Loucy (cell line): ENCODE measurements at regions not wholly inside any gene's neighbourhood (a gene's known extent, or its start where the extent isn't known, plus 50 kb on each side); places are given as distances from the start of the nearest gene placed in this dataset.

Source experiments
- H2AFZ ChIP-seq: fragments of 200-600 bp; sonication (generic); 2 replicates; pipeline ENCODE4 v1.6.0; 2016; ENCODE audit warnings: antibody characterized with exemption, mild to moderate bottlenecking, low read length, moderate library complexity
- H3F3A ChIP-seq: fragments of 200-600 bp; 2 replicates; pipeline ENCODE4 v1.6.0; 2016; ENCODE audit warnings: antibody characterized with exemption, low read depth, mild to moderate bottlenecking
- H3K27me3 ChIP-seq: fragments of 200-600 bp; sonication (generic); 2 replicates; pipeline ENCODE4 v1.6.1; 2014; ENCODE audit warnings: low read length, mild to moderate bottlenecking; ENCODE audit not compliant: insufficient read depth, poor library complexity, severe bottlenecking
- H3K36me3 ChIP-seq: fragments of 200-600 bp; sonication (generic); 2 replicates; pipeline ENCODE4 v1.6.1; 2016; ENCODE audit warnings: low read length; ENCODE audit not compliant: insufficient read depth
- H3K4me1 ChIP-seq: fragments of 200-600 bp; sonication (generic); 2 replicates; pipeline ENCODE4 v1.5.1; 2014; ENCODE audit warnings: low read length, mild to moderate bottlenecking; ENCODE audit not compliant: insufficient read depth, poor library complexity, severe bottlenecking
- H3K4me2 ChIP-seq: fragments of 200-600 bp; sonication (generic); 2 replicates; pipeline ENCODE4 v1.6.0; 2014; ENCODE audit warnings: antibody characterized with exemption, low read length, low read depth, mild to moderate bottlenecking; ENCODE audit not compliant: poor library complexity, severe bottlenecking
- H3K4me3 ChIP-seq: fragments of 200-600 bp; sonication (generic); 2 replicates; pipeline ENCODE4 v1.5.1; 2014; ENCODE audit warnings: low read length, mild to moderate bottlenecking, mixed read lengths; ENCODE audit not compliant: poor library complexity, severe bottlenecking
- H3K79me2 ChIP-seq: fragments of 200-600 bp; sonication (generic); 2 replicates; pipeline ENCODE4 v1.6.1; 2014; ENCODE audit warnings: low read length; ENCODE audit not compliant: insufficient read depth
- H3K9ac ChIP-seq: fragments of 200-600 bp; sonication (generic); 2 replicates; pipeline ENCODE4 v1.6.0; 2014; ENCODE audit warnings: mild to moderate bottlenecking, low read depth, low read length, moderate library complexity; ENCODE audit not compliant: poor library complexity, severe bottlenecking
- H3K9me2 ChIP-seq: fragments of 200-600 bp; sonication (generic); replicated peaks from 2 replicates; pipeline ENCODE4 v1.6.1; 2016; ENCODE audit warnings: low read depth, low read length, mixed read lengths
- H3K9me3 ChIP-seq: fragments of 200-600 bp; sonication (generic); 2 replicates; pipeline ENCODE4 v1.6.1; 2014; ENCODE audit warnings: mild to moderate bottlenecking, antibody characterized with exemption, low read length, low read depth; ENCODE audit not compliant: insufficient read depth
- H4K20me1 ChIP-seq: fragments of 200-600 bp; sonication (generic); 2 replicates; pipeline ENCODE4 v1.6.0; 2014; ENCODE audit warnings: antibody characterized with exemption, low read length, mild to moderate bottlenecking; ENCODE audit not compliant: insufficient read depth, poor library complexity, severe bottlenecking
- EZH2phosphoT487 ChIP-seq: fragments of 200-600 bp; IDR thresholded peaks from 2 replicates; pipeline ENCODE4 v1.6.1; 2018; ENCODE audit warnings: antibody characterized with exemption, mild to moderate bottlenecking, moderate library complexity, borderline replicate concordance
- TF ChIP-seq, protein P1 (sequence below): fragments of 200-600 bp; sonication (generic); conservative IDR thresholded peaks from 2 replicates; pipeline ENCODE4 v1.5.1; 2014; ENCODE audit warnings: mild to moderate bottlenecking, antibody characterized with exemption, low read length

DNA sequence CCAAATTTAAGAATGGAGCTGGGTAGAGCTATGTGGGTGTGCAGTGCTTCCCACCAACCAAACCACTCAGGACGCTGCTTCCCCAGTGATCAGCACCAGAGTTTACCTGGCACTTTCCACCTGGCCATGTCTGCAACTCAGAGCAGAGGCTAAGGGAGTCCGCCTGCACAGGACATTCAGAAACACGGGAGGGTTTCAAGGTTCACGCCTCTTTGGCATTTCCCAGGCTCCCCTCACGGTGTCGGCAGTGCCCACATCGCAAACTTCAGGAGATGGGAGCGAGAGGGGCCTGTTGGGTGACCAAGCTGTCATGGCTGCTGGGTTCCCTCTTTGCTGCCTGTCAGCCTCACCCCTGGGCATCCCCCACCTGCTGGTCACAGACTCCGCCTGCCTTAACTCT, 161.5 kb downstream of the NXNL2 start:
- Histone ChIP-seq H3K9me3 (no peaks in the 10 kb centered on the region), H4K20me1 (no peaks in the 10 kb centered on the region), H3F3A (no peaks in the 10 kb centered on the region), H3K4me1 (no peaks in the 10 kb centered on the region), H3K36me3 (no peaks in the 10 kb centered on the region), H3K9ac (no peak overlapping the region), H3K9me2 (no peaks in the 10 kb centered on the region), H3K4me2 (no peak overlapping the region), H3K4me3 (no peak overlapping the region), H3K79me2 (no peaks in the 10 kb centered on the region), H2AFZ (no peak overlapping the region), H3K27me3 (no peaks in the 10 kb centered on the region)
- TF ChIP-seq, protein P1, sequence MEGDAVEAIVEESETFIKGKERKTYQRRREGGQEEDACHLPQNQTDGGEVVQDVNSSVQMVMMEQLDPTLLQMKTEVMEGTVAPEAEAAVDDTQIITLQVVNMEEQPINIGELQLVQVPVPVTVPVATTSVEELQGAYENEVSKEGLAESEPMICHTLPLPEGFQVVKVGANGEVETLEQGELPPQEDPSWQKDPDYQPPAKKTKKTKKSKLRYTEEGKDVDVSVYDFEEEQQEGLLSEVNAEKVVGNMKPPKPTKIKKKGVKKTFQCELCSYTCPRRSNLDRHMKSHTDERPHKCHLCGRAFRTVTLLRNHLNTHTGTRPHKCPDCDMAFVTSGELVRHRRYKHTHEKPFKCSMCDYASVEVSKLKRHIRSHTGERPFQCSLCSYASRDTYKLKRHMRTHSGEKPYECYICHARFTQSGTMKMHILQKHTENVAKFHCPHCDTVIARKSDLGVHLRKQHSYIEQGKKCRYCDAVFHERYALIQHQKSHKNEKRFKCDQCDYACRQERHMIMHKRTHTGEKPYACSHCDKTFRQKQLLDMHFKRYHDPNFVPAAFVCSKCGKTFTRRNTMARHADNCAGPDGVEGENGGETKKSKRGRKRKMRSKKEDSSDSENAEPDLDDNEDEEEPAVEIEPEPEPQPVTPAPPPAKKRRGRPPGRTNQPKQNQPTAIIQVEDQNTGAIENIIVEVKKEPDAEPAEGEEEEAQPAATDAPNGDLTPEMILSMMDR = no peak
- no peak for TF ChIP-seq EZH2phosphoT487

DNA sequence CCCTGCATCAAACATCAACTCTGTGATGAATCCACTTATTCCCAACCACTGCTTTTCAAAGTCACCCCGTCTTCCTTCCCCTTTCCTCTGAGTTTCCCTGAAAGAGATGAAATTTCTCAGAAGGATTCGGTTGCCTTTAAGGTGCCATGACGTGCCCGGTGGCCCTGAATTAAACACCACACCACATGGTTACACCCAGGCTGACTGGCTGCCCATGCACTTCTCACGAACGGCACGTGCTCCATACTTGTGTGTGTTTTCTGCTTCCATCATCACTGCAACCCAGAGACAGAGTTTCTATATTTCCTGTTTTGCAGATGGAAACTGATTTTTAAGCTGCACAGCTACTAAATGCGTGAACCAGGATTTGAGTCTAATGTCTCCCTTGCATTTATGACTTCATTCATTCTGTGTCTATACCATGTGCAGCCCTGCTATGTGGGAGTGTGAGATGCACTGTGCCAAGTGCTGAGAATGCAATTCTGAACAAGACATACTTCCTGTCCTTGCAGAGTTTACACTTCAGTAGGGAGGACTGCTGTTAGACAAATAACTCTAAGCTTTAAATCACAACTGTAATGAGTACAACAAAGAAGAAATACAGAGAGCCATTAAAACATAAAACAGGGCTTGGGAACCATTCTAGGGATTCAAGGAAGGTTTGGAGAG, 162.9 kb downstream of the NXNL2 start:
- no peaks in the 10 kb centered on the region for H3K4me1 ChIP-seq
- no peaks in the 10 kb centered on the region for H3F3A ChIP-seq
- TF ChIP-seq EZH2phosphoT487 = no peak
- TF ChIP-seq, protein P1 = no peak
- no peaks in the 10 kb centered on the region for H3K27me3 ChIP-seq
- no peak overlapping the region for H3K4me3 ChIP-seq
- H3K9ac ChIP-seq = no peak overlapping the region
- no peaks in the 10 kb centered on the region for H3K79me2 ChIP-seq
- H4K20me1 ChIP-seq = no peaks in the 10 kb centered on the region
- no peak overlapping the region for H2AFZ ChIP-seq
- no peak overlapping the region for H3K4me2 ChIP-seq
- H3K9me2 ChIP-seq = no peaks in the 10 kb centered on the region
- no peaks in the 10 kb centered on the region for H3K9me3 ChIP-seq
- H3K36me3 ChIP-seq = no peaks in the 10 kb centered on the region

DNA sequence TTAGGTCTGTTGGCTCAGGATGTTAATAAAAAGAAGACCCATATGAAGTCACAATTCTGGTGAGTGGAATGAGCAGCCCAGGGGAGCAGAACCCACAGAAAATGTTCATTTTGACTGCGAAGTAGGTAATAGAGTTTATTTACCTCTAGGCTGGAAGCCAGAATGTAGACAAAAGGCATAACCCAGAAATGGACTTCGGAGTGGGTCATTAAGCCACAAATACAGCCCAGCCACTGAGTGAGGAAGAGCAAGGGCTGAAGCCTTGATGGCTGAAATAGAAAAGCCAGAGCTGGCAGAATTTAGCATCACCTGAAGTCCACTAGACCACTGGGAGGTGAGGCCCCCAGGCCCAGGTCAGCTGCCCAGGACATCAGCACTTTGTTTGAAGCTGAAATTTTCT, 168.0 kb downstream of the NXNL2 start:
- no peaks in the 10 kb centered on the region for H3K79me2 ChIP-seq
- no peak overlapping the region for H3K4me2 ChIP-seq
- no peaks in the 10 kb centered on the region for H3K4me1 ChIP-seq
- H3K9me3 ChIP-seq = no peaks in the 10 kb centered on the region
- no peak overlapping the region for H3K9ac ChIP-seq
- H3K4me3 ChIP-seq = no peak overlapping the region
- H3K9me2 ChIP-seq = no peaks in the 10 kb centered on the region
- H3K36me3 ChIP-seq = no peaks in the 10 kb centered on the region
- TF ChIP-seq EZH2phosphoT487 = no peak
- TF ChIP-seq, protein P1 = no peak
- no peak overlapping the region for H2AFZ ChIP-seq
- no peaks in the 10 kb centered on the region for H3F3A ChIP-seq
- H3K27me3 ChIP-seq = no peaks in the 10 kb centered on the region
- H4K20me1 ChIP-seq = no peaks in the 10 kb centered on the region
